ENCODE measurements at regions not wholly inside any gene's neighbourhood (a gene's known extent, or its start where the extent isn't known, plus 50 kb on each side); places are given as distances from the start of the nearest gene placed in this dataset.

DNA sequence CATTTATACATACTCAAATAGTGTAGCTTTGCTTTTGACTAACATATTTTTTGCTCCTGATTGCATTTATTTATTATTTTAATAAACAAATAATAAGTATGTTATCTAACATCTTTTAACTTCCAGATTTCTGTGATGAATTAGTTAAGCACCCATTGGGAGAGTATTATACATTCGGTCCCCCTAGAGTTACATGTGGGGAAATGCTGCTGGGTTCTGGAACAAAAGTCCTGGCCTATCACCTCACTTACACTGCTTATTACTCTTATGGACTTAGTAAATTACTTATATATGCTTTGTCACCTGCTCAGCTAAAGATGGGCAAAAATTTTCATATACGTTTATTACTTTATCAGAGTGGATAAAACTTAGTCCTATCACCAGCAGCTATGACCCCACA is 1163.0 kb downstream of the FAM181B start:
- Histone ChIP-seq H3K18ac (ENCODE audit: low read depth, low read length) (no peak overlapping the region), H3K4me1 (ENCODE audit: control insufficient read depth, insufficient read depth, low read length) (no peaks in the 10 kb centered on the region), H2BK15ac (ENCODE audit: low read depth, low read length) (no peak overlapping the region), H4K5ac (ENCODE audit: low read depth, low read length) (no peak overlapping the region), H3K4me2 (ENCODE audit: low read depth, low read length) (no peak overlapping the region), H3K9me3 (ENCODE audit: control insufficient read depth, insufficient read depth, low read length) (no peaks in the 10 kb centered on the region), H4K20me1 (ENCODE audit: insufficient read depth, low read length) (no peaks in the 10 kb centered on the region), H2AK9ac (replicated peaks; ENCODE audit: low read depth, low read length, poor library complexity) (no peak overlapping the region), H4K8ac (ENCODE audit: low read depth in 2 of 2, low read length in 2 of 2) (no peak overlapping the region), H2BK5ac (ENCODE audit: low read depth, low read length, poor library complexity, severe bottlenecking) (no peak overlapping the region), H4K91ac (ENCODE audit: insufficient read depth, low read depth, low read length) (no peak overlapping the region), H3K27me3 (ENCODE audit: control insufficient read depth, insufficient read depth, low read length) (no peaks in the 10 kb centered on the region), H3K27ac (ENCODE audit: insufficient read depth, low read length) (no peak overlapping the region), H3K14ac (replicated peaks; ENCODE audit: low read depth, low read length) (no peak overlapping the region), H3K36me3 (ENCODE audit: control insufficient read depth, insufficient read depth, low read length) (no peaks in the 10 kb centered on the region), H2BK20ac (ENCODE audit: low read depth, low read length) (no peak overlapping the region), H2BK120ac (ENCODE audit: low read depth, low read length) (no peak overlapping the region), H2AK5ac (ENCODE audit: low read depth, low read length) (no peak overlapping the region), H3K9me1 (ENCODE audit: insufficient read depth, low read length) (no peaks in the 10 kb centered on the region), H3K4ac (ENCODE audit: low read depth, low read length) (no peak overlapping the region), H3K23ac (ENCODE audit: low read depth, low read length) (no peak overlapping the region), H3K4me3 (ENCODE audit: insufficient read depth, low read depth, low read length) (no peak overlapping the region), H2AFZ (replicated peaks; ENCODE audit: low read length, poor library complexity) (no peak overlapping the region), H3K9ac (ENCODE audit: low read depth, low read length) (no peak overlapping the region), H3K79me1 (ENCODE audit: low read depth in 1 of 2, low read length in 2 of 2) (no peaks in the 10 kb centered on the region), H3K56ac (ENCODE audit: extremely low read depth, insufficient read depth, low read length) (no peak overlapping the region)
- ChIA-PET CTCF (no interaction called here), POLR2A (ENCODE audit: unreplicated experiment) (no interaction called here)
- TF ChIP-seq NFE2L2 (IDR thresholded peaks at IDR 0.05; ENCODE audit: low read depth, low read length) (no peak), CEBPB (IDR thresholded peaks at IDR 0.05; ENCODE audit: low read depth, low read length) (no peak), CHD1 (IDR thresholded peaks at IDR 0.05; ENCODE audit: low read depth, low read length) (no peak), POLR2A (IDR thresholded peaks at IDR 0.05; ENCODE audit: low read depth, low read length) (no peak), RFX5 (IDR thresholded peaks at IDR 0.05; ENCODE audit: low read depth, low read length) (no peak), BHLHE40 (IDR thresholded peaks at IDR 0.05; ENCODE audit: low read depth, low read length) (no peak), CTCF (conservative IDR thresholded peaks at IDR 0.05; ENCODE audit: low read depth, low read length) (no peak), SMC3 (IDR thresholded peaks at IDR 0.05; ENCODE audit: low read depth, low read length) (no peak), MXI1 (IDR thresholded peaks at IDR 0.05; ENCODE audit: borderline replicate concordance, low read depth, low read length) (no peak), MAZ (IDR thresholded peaks at IDR 0.05; ENCODE audit: borderline replicate concordance, low read depth, low read length) (no peak), RAD21 (IDR thresholded peaks at IDR 0.05; ENCODE audit: low read length) (no peak), MAFK (IDR thresholded peaks at IDR 0.05; ENCODE audit: low read depth, low read length) (no peak), RCOR1 (IDR thresholded peaks at IDR 0.05; ENCODE audit: insufficient replicate concordance, low read length) (no peak), FOS (IDR thresholded peaks at IDR 0.05; ENCODE audit: low read depth, low read length) (no peak)
- TF ChIP-seq, protein P1, sequence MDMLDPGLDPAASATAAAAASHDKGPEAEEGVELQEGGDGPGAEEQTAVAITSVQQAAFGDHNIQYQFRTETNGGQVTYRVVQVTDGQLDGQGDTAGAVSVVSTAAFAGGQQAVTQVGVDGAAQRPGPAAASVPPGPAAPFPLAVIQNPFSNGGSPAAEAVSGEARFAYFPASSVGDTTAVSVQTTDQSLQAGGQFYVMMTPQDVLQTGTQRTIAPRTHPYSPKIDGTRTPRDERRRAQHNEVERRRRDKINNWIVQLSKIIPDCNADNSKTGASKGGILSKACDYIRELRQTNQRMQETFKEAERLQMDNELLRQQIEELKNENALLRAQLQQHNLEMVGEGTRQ (IDR thresholded peaks at IDR 0.05; ENCODE audit: low read depth, low read length): no peak
- TF ChIP-seq, protein P2, sequence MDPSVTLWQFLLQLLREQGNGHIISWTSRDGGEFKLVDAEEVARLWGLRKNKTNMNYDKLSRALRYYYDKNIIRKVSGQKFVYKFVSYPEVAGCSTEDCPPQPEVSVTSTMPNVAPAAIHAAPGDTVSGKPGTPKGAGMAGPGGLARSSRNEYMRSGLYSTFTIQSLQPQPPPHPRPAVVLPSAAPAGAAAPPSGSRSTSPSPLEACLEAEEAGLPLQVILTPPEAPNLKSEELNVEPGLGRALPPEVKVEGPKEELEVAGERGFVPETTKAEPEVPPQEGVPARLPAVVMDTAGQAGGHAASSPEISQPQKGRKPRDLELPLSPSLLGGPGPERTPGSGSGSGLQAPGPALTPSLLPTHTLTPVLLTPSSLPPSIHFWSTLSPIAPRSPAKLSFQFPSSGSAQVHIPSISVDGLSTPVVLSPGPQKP (IDR thresholded peaks at IDR 0.05; ENCODE audit: borderline replicate concordance, low read depth, low read length): no peak
- WGBS, 2 experiments (ENCODE audit: extremely low coverage in 2 of 2, insufficient read length in 1 of 2): no CpG with 5 or more reads among the region's 2 CpGs
- dilution Hi-C loops (cut with HindIII; ENCODE audit: low sequenced_read_pairs, unreplicated experiment) (no loop called here), in situ Hi-C loops (cut with MboI; ENCODE audit: low sequenced_read_pairs) (no loop called here), intact Hi-C loops (cut with micrococcal nuclease) (no loop called here)
- BruUV-seq (replicated peaks): no TSS peak
- DNase-seq: no peak
- no peak for ATAC-seq (ENCODE audit: low read depth)
